HG03097 (cell line): ENCODE measurements at regions not wholly inside any gene's neighbourhood (a gene's known extent, or its start where the extent isn't known, plus 50 kb on each side); places are given as distances from the start of the nearest gene placed in this dataset.

Experiments
- ATAC-seq: cut with Tn5 transposase; IDR thresholded peaks from one replicate; pipeline ENCODE4 v1.9.1; 2021; ENCODE audit not compliant: unreplicated experiment, low FRiP score

DNA sequence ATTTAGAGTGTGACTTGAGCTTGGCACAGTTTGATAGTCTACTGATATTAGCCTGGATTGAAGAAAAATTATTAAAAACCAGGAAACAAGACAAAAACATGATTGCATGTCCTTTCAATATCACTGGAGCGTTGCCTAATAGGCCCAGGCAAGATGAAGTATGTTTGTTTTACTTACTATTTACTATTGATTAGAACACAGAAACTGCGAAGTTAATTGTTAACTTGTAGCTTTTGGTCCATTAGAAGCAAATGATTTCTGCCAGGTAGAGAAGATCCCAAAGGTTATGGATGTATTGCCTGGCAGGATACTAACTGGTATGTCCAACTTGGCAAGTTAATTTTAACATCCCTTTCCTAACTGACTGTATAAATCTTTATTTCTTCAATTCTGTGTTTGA, 268.9 kb downstream of the ETNK1 start:
- no peak for ATAC-seq

DNA sequence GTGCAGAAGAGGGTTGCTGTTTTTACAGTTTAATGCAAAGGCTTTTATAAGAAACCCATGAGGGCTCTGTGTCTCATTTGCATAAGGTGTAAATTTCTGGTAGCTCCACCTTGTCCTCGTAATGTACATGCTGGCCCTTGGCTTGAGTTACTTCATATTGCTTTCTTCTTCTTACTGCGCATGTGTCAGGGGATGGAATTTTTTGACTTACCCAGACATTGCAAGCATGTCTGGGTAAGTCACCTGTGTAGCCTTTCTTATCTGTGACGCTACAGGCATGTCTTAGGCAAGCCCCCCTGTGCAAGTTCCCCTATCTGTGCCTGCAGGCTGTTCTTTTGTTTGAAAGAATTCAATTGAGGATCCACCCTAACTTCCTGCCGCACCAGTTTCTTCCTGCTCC, 274.2 kb downstream of the ETNK1 start:
- no peak for ATAC-seq

DNA sequence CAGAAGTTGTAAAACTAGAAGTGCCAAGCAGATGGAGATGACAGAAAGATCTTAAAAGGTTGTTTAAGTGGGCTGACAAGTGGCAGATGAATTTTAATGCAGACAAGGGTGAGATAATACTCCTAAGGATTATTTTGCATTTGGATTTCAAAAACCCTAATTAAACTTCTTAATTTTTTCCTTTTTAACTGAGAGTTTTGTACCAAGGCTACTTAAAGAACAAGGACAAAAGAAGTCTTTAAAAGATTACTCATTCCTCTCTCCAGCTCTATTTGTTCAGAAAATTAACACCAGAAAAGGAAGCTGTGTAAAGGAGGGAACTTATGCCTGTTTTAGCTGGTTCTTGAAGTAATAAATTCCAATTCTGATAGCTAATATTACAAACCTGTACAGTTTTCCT, 275.4 kb downstream of the ETNK1 start:
- no peak for ATAC-seq

DNA sequence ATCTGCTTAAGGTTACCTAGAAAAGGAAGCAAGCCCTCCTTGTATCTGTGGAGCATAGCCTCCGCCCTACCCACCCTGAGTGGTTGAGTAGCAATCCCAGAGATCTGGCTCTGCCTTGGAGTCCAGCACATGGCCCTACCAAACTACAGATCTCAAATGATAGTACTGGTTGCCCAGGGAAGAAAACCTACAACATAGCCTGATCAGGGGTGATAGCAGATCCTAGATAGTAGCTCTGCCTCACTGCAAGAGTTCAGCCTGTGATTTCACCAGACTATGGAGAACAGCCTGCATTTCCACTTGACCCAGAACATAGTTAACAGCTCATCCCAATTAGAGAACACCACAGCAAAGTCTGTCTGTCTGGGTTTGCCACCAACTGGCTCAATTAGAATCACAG, 279.5 kb downstream of the ETNK1 start:
- no peak for ATAC-seq

DNA sequence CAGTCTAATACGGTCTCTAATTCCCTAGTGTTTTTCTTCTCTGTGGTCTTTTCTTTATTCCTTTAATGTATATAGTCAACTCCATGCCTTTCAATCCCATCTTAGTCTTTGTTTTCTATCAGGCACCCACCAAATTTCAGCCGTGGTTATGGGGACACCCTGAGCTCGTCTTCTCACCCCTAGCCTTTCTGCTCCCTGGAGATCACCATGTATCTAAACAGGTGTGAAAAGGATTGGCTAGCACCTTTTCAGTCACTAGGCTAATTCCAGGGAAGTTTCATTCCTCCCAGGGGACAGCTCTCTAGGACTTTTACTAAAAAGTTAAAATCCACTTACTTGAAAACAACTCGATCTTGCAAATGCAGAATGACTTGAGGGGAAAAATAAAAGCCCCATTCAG, 291.3 kb downstream of the ETNK1 start:
- no peak for ATAC-seq

DNA sequence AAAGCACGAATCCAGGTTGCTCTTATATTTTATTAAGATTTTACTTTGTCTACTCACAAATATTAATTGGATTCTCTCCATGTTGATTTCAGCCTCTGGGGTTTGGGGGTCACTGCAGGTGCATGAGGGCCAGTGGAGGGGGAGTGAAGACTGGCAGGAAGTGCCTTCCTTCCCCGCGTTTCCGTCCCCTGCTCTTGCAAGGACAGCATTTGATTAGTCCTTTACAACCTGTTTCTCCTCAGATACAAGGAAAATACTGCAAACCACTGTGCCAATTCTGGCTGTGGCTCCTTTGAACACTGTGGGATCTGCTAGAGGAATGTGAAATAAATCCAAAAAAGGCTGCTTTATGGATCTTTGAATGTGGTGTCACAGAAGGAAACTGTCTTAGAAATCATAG, 291.8 kb downstream of the ETNK1 start:
- ATAC-seq, result no peak

DNA sequence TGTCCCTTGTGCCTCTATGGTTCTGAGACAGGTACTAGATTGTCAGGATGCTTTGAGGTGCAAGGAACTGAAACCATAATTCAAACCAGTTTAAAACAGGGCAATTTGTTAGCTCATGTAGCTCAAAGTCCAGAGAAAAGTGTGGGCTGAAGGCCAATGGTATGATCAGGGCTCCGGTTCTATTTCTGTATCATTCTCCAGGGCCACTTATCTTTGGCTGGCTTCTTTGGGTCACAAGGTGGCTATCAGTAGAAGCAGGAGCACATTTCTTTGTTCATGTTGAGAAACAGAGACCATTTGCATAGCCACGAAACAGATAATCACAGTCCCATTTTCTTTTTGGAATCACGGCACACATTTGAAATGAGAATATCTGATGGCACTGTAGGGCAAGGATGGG, 294.9 kb downstream of the ETNK1 start:
- ATAC-seq, result no peak

DNA sequence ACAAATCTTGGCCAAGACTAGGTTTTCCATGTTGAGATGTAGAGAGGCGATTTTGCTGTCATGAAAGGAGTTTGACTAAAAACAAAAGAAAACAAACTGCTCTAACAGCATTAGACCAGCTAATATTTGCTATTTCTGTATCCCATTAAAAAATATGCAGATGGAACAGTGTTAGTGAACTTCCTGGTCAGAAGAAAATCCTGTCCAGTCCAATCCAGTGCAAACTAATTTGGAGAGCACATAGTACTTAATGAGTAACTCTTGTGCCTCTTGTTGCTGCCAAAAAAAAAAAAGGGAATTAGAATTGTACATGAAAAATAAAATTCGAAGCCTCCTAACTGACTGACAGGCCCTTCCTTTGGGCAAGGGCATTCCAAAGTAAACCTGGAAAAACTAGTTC, 298.8 kb downstream of the ETNK1 start:
- no peak for ATAC-seq

DNA sequence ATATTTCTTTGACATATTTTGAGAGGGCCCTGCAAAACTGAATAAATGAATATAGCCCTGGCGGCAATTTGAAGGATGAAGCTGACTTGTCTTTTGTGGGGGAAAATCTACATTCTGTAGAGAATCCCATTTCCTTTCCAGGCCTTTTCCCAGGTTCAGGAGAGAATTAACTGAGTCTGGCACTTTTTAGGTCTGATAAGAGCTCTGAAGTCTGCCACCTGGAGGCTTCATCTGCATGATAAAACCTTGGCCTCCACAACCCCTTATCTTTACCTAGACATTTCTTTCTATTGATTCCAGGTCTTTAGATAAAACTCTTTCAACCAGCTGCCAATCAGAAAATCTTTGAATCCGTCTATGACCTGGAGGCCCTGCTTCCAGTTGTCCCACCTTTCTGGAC, 299.4 kb downstream of the ETNK1 start:
- ATAC-seq, result no peak

DNA sequence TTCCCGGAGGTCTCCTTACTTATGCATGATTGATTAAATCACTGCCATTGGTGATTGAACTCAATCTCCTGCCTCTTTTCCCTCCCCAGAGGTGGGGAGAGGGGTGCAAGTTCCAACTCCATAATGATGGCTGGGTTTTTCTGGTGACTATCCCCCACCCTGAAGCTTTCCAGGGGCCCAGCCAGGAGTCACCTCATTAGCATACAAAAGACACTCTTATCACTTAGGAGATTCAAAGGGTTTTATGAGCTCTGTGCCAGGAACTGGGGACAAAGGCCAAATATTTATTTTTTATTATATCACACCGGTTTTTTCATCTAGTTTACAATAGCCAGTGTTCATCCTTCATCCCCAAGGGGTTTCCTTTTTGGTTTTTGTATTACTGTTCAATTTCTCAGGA, 300.7 kb downstream of the ETNK1 start:
- ATAC-seq, result no peak

DNA sequence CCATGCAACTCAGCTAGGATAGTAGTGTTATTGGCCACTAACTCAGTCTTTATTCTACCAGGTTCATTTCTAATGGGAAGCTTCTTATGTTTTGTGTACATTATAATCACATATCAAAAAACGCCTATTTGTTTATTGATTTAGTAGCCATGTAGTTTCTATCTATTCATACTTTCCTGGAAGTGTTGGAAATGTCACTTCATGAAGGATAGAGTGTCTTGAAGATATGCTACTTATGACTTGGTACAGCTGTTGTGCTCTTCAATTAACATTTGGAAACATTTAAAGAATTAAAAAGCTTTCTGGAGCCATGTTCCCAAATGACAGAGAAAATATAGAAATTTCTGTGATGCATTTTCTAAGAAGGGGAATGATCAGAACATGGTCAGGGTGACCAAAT, 307.5 kb downstream of the ETNK1 start:
- ATAC-seq, result no peak

DNA sequence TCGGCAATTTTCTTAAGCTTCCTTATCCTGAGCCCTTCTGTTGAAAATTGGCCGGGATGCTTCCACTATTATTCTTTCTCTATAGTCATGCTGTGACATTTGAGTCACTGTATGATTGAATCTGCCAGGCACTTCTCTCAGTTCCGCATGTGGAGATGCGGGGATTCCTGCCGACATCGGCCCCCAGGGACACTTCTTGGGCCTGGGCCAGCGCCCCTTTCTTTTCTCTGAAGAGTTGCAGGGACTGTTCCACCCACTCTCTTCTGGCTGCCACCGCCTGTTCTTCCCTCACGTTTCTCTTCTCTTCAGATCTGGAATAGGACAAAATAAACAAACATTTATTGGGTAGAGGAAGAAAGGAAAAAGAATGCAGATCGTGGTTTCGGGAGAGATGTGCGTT, 310.1 kb downstream of the ETNK1 start:
- no peak for ATAC-seq

DNA sequence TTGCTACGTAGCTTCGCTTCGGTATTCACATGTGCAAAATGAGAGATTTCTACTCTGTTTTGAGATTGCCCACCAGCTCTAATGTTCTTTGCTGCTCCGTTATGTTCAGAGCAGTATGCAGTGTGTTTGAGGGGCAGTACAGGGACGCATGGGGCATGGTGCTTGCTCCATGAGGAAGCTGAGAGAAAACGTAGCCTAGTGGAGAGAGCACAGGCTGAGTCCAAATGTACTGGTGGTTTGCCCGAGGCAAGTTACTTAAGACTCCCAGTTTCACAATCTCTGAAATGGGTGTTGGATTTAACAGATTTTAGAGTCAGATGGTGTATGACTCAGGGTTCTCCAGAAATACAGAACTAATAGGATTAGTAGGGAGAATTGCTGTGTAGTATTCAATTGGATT, 310.5 kb downstream of the ETNK1 start:
- no peak for ATAC-seq

DNA sequence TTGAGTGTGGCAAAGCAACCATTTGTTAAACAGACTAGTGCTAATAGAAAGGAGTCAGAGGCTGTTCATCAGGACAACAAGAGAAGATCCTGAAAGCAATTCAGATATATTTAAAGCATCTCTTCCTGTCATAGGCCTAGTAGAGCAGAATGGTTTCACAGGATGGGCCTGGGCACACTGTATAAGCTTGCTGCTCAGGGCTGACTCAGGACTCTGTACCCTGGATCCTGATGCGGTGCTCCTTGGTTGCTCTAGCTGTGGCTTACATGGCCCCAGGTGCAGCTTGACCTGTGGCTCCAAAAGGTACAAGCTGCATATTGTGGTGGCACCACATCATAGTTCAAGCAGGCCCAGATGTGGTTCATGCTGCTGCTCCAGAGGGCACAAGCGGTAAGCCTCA, 313.4 kb downstream of the ETNK1 start:
- no peak for ATAC-seq

DNA sequence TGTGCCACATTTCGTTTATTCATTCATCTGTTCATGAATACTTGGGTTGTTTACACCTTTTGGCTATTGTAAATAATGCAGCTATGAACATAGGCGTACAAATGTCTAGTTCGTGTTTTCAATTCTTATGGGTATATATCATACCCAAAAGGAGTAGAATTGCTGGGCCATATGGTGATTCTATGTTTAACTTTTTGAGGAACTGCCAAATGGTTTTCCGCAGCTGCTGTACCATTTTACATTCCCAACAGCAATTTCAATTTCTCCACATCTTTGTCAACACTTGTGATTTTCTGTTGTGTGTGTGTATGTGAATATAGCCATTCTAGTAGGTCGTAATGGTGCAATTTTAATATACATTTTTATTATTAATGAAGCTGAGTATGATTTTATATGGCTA, 326.2 kb downstream of the ETNK1 start:
- ATAC-seq, result no peak

DNA sequence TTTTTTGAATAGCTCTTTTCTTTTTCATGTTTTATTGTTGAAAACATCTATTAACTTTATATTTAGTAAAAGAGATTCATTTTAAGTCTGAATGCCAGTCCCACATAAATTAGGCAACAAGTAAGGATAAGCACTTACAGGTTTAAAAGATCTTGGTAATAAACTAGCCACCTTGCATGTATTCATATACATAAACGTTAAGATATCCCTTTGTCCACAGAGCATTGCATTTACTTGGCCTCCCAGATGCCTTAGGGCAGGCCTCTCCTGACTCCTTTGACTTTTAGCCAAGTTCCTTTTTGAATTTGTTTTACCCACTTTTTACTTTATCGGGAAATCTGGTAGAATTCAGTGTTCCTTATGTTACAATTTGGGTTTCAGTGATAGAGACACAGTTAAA, 331.7 kb downstream of the ETNK1 start:
- ATAC-seq, result no peak

DNA sequence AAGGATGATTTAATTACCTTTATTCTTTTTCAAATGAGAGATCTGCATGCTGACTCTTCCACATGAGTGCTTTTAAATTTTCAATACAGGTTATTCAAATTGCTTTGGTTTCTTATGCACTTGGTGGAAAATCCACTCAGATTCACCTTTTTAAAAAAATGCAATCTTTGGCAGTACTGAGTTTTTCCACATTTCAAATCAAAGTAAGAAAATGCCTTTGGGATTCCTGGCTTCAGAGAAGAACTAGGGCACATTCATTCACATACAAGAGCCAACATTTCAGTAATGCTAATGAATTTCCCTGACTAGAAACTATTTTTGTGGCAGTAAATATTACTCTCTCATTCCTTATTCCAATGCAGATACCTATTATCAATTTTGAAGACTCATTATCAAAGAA, 342.2 kb downstream of the ETNK1 start:
- no peak for ATAC-seq

DNA sequence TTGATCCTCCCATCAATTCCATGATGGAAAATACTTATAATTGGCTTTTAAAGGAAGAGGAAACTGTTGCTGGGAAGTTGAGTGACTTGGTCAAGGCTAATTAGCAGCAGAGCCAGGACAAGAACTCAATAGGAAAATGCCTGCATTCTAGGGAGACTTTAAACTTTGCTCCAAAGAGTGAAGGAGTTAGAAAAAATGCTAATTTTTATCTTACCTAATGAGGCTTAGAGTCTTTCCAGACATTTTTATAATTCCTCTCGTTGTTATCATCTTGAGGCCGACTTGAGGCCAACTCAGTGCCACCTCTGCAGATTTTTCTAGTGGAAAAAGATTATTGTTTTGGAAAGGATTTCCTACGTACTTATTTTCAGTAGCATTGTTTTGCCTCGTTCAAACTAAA, 344.6 kb downstream of the ETNK1 start:
- no peak for ATAC-seq

DNA sequence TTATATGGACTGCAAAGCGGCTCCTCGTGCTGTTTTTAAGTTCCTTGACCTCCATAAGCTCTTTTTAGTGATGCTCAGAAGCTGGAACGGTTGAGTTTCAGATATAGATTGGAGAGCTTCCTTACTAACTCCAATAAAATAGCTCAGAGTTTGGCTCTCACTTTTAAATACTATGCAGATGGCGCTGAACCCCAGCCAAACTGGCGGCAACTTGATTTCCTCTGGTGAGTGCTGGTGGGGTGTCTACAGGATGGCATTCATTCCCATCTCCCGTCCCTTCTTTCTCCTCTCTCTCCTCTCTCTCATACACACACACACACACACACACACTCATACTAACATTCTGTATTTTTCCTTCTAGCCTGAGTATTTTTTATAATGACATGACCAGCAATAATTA, 346.3 kb downstream of the ETNK1 start:
- no peak for ATAC-seq

DNA sequence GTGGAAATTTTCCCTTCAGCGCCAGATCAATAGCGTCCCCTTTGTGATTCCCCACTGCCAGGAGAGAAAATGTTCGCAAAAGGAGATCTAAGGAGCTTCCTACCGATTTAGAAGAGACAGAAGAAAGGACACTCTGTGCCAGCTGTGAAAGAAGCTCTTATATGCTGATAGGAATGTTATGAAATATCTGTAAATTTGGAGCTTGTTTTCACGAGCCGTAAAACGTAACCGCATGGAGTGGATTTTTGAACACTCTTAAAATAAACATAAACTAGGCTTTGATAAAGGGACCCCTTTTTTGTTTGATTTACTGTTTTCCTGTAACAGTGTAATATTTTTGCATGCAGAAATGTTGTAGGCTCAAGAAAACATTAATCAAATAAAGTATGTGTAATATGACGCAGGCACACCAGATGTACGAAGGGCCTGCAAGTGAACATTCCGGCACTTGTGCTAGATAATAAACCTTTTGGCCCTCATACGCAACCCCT, 346.8 kb downstream of the ETNK1 start:
- no peak for ATAC-seq

DNA sequence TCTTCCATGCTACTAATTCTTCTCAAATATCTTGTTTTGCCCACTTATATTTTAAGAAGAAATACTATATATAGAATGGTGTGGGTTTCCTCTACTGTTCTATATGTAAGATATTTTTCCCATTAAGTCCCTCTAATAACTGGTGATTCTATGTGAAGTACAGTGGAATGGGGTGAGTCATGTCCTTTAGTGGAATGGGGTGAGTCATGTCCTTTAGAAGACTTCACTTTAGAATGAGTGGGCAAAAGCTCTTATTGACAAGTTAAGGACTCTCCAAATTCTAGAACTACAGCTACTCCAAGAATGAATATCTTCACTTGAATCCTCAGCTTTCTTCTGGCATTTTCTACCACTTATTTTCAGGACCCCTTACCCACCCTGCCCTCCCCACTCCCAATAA, 349.9 kb downstream of the ETNK1 start:
- no peak for ATAC-seq

DNA sequence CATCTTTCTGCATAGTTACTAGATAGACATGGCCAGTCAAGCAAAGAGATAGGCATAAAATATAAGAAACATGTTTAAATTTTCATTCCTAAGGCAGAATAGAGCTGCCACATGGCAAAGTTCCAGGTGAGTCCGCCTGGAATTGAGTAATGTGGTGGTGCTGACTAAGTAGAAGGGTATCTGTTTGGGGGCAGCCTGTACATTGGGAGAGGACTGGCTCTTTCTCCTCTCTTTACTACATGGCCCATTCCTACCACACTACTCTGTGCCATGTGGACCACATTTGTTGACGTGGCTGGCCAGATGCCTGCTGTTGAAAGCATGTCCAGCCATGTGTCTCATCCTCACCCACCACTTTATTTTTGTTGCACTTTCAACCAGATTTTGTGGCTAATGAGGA, 354.0 kb downstream of the ETNK1 start:
- no peak for ATAC-seq

DNA sequence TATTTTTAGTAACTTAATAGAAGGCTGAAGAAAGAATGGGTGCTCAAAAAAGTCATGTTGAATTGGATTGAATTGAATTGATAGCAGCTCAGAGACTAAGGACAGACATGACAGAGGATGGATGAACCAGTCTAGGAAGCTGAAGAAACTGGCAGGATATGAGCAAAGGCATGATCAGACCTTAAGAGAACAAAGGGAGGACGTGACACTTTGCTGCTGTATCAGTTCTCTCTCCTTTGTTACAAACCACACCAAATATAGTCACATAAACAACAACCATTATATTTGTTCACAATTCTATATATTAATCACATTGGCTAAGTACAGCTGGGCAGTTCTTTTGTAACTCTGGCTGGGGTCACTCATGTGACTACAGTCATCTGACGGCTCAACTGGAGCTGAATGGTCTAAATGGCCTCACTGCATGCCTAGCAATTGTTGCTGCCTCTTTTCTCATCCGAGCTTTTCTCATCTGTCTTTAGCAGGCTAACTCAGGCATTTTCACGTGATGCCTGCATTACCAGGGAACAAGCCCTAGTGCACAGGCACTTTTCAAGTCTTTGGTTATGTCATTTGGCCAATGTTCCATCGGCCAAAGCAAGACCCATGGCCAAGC, 355.0 kb downstream of the ETNK1 start:
- no peak for ATAC-seq
